NCI-H146 (cell line): ENCODE measurements at regions not wholly inside any gene's neighbourhood (a gene's known extent, or its start where the extent isn't known, plus 50 kb on each side); places are given as distances from the start of the nearest gene placed in this dataset.
"Not testable (repeated sequence)": the region's sequence is repeated elsewhere in the genome, so short reads cannot be mapped to it uniquely, and the experiment has no call there.

Source experiments
- DNase-seq: peaks from one replicate; lab custom pipeline; 2025; lab: John Stamatoyannopoulos, UW

DNA sequence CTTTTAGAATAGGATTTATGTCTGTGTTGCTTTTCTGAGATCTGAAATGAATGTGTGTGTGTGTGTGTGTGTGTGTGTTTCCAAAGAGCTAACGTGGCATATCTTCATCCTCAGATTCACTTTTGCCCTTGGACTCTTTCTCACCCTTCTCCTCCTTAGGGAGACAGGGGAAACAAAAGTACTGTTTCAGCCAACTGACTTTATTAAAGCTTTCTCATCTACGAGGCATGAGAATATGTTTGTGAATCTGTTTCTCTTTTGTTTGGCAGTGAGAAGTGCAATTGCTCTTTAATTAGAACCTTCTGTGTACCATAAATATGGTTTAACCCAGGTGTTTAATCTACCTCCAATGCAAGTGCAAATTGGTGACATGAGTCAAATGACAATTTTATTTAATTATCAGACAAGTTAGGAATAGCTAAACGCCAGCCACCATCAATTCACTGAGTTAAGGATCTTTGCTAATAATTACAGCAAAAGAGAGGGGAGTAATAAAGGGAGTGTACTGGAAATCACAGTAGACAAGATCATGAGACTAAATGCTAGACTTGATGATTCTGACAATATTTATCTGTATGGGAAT lies 186.4 kb upstream of the COL3A1 start:
- DNase-seq = no peak

DNA sequence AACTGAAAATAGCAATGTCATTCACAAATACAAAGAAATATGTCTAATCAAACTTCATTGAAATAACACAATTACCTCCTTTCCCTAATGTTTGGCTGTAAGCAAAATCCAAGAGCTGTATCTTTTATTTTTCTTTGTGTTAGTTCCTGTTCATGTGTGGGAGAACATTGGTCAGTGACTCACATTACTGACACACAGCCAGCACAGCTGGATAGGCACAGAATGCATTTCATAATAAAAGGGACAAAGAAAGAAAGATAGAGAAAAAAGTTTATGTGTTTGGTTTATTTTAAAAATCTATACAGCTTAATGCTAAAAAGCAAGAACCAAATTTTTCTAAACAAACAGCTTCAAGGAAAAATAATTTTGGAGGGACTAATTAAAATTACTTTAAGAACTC lies 185.6 kb upstream of the COL3A1 start:
- no peak for DNase-seq

GRCh38 chr2:188789951-188790350 lies 184.2 kb upstream of the COL3A1 start:
- no peak for DNase-seq

DNA sequence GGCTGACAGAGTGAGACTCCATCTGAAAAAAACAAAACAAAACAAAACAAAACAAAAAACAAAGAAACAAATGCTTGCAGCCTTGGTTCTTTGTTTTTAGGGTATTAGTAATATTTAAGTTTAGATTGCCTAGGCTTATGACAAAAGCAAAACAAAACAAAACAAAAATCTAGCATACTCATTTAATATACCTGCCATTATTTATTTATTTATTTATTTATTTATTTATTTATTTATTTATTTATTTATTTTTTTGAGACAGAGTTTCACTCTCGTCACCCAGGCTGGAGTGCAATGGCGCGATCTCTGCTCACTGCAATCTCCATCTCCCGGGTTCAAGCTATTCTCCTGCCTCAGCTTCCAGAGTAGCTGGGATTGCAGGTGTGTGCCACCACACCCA lies 179.7 kb upstream of the COL3A1 start:
- DNase-seq = not testable (repeated sequence)

- no peak for DNase-seq
These were observed 178.4 kb upstream of the COL3A1 start for GRCh38 chr2:188795762-188796161.

GRCh38 chr2:188797371-188797770 lies 176.8 kb upstream of the COL3A1 start:
- DNase-seq = no peak

DNA sequence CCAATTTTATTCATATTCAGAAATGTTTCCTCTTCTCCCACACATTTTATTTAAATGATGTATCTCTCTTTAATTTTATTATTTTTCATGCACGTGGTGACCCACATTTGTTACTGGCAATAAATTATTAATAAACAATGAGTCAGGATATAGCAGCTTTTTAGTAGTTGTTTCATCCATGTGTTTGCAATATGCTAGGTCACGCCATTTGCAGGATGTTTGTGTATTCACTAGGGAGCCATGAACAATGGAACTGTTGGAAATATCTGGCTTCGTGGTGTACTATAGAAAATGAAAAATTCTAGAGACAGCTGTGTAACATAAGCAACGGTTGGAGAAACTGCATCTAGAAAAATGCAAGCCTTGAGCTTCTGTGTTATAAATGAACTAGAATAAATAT lies 176.0 kb upstream of the COL3A1 start:
- no peak for DNase-seq

DNA sequence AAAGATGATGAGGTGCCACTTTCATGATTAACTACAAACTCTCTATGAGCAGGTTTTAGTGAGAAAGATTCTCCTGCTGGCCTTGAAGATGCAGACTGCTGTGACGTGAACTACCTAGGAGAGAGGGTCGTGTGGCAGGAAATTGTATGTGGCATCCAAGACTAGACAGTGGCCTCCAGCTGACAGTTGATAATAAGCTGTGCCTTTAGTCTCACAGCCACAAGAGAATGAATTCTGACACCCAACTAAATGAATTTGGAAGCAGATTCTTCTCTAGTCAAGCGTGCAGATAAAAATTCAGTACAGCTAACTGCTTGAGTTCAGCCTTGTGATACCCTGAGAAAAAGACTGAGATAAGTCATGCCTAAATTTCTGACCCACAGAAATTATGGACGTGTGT lies 169.0 kb upstream of the COL3A1 start:
- DNase-seq = no peak

DNA sequence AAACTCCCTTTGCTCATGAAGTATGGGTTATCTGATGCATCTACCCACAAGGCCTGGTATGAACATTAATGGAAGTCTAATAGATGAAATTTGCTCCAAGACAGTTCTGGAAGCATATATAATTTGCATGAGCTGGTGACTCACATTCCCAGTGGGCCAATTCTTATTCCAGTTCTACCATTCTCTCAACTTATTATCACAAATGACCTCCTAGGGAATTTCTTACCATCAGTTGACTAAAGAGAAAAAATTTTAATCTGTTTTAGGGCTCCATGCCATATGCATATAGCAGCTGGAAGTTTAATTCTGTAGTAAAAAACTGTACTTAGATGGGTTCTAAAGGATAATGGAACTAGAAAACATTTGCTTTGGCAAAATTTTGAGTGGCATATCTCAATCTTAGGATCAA lies 165.2 kb upstream of the COL3A1 start:
- no peak for DNase-seq

GRCh38 chr2:188810586-188810985 lies 163.6 kb upstream of the COL3A1 start:
- no peak for DNase-seq

- DNase-seq = no peak
These were observed 162.7 kb upstream of the COL3A1 start for GRCh38 chr2:188811522-188811921.

GRCh38 chr2:188813315-188813714 lies 160.9 kb upstream of the COL3A1 start:
- DNase-seq = no peak

GRCh38 chr2:188813857-188814256 lies 160.3 kb upstream of the COL3A1 start:
- DNase-seq = no peak

GRCh38 chr2:188819011-188819410 lies 155.2 kb upstream of the COL3A1 start:
- no peak for DNase-seq

DNA sequence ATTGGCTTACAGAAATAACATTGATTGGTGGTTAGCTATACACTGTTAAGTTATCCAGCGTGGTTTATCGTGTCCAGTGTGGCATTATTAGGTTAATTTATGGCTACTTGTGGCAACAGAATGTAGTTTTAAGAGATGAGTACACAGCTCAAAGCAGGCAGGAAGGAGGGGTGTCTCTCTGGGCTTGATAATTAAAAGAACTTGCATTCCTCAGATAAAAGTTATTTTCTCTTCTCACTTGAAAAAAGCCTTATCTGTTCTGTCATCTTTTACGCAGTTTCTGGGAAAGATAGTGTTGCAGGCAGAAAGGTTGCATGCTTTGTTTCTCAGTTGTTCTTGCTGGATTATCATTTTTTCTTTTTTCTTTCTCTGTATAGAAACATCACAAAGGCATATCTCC lies 154.4 kb upstream of the COL3A1 start:
- no peak for DNase-seq

GRCh38 chr2:188820576-188820975 lies 153.6 kb upstream of the COL3A1 start:
- no peak for DNase-seq

DNA sequence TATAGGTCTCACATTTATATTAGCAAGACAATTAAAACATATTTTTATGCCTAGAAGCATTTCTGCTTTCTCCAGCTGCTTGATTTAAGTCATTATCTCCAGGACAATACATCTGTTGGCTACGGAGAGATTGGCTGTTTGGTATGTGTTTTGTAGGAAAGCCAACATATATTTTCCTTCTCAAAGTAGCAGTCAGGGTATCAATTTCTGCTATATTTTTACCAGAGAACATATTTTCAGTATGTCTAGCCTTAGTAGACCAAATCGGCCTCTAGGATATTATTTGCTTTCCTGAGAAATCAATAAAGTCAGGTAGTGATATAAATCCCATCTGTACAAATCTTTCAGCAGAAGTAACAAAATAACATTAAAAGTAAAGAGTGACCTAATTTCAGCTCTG lies 150.0 kb upstream of the COL3A1 start:
- DNase-seq = no peak

- no peak for DNase-seq
These were observed 140.8 kb upstream of the COL3A1 start for GRCh38 chr2:188833331-188833730.

DNA sequence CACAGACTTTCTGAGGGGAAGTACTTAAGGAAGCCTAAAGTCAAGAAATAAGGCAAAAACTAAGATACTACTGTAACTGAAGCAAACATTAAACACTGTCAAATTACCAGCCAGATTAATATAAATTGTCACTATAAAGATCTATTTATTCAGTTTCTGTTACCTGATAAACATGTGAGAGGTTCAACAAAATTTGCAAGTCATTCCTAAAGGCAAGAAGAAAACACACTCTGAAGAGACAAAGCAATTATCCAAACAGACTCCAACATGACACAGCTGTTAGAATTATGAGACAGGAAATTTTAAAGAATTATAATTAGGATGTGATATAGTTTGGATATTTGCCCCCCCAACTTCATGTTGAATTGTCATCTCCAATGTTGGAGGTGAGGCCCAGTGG lies 140.4 kb upstream of the COL3A1 start:
- DNase-seq = no peak

GRCh38 chr2:188835006-188835405 lies 139.2 kb upstream of the COL3A1 start:
- no peak for DNase-seq

GRCh38 chr2:188835821-188836220 lies 138.4 kb upstream of the COL3A1 start:
- no peak for DNase-seq

DNA sequence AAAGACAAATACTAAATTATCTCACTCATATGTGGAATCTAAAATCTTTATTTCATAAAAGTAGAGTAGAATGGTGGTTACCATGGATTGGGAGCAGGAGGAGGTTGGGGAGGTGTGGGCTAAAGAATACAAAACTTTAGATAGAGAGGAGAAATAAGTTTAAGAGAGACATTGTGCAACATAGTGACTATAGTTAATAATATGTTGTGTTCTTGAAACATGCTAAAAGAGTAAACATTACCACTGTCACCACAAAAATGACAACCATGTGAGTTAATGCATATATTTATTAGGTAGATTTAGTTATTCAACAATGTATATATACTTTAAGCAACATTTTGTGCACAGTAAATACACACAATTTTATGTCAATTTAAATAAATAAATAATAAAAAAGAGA lies 128.5 kb upstream of the COL3A1 start:
- no peak for DNase-seq

DNA sequence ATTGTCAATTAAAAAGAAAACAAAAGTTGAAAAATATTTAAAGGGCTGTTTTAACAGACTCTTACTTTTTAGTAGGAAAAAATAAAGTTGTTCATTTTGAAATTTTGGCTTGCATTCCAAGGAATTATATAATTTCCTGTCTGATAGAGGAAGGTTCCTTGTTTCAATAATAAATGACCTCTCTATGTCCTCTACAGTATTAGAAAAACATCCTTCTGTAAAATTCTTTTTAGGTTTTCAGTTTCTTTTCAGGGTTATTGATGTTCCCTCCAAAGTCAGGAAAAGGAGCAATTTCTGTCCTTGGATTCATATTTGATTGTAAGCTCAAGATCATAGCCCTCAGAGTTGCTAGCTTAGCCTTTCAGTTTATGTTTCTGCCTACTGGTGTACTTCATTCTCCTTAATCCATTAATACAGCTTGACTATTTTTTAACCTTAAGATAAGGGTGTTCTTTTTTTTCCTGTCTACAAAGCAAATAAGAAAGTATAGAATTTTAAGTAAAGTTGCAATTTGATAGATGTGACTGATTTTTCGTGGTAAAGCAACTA lies 125.2 kb upstream of the COL3A1 start:
- DNase-seq = no peak

- no peak for DNase-seq
These were observed 123.4 kb upstream of the COL3A1 start for GRCh38 chr2:188850786-188851185.

DNA sequence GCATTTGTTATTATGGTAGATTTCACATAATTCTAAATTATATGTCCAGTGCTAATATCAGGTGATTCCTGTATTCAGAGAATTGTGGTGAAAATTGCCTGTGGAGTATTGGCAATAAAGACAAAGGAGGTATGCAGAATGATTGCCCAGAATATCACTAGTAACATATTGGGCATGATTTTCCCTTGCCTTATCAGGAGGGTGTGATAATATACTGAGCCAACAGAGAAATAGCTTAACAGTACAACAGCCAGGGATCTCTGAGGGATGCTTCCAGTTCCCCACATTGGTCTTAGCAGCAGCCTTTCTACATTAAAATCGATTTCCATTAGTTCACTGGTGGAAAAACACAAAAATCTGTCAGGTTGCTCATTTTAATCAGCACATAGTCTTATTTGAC lies 122.9 kb upstream of the COL3A1 start:
- DNase-seq = no peak
